ENCODE measurements at regions not wholly inside any gene's neighbourhood (a gene's known extent, or its start where the extent isn't known, plus 50 kb on each side); places are given as distances from the start of the nearest gene placed in this dataset.
"Not testable (repeated sequence)": the region's sequence is repeated elsewhere in the genome, so short reads cannot be mapped to it uniquely, and the experiment has no call there.

DNA sequence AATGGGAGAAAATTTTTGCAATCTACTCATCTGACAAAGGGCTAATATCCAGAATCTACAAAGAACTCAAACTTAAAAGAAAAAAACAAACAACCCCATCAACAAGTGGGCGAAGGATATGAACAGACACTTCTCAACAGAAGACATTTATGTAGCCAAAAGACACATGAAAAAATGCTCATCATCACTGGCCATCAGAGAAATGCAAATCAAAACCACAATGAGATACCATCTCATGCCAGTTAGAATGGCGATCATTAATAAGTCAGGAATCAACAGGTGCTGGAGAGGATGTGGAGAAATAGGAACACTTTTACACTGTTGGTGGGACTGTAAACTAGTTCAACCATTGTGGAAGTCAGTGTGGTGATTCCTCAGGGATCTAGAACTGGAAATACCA lies 187.7 kb upstream of the ARHGEF26 start:
- DNase-seq: not testable (repeated sequence)

DNA sequence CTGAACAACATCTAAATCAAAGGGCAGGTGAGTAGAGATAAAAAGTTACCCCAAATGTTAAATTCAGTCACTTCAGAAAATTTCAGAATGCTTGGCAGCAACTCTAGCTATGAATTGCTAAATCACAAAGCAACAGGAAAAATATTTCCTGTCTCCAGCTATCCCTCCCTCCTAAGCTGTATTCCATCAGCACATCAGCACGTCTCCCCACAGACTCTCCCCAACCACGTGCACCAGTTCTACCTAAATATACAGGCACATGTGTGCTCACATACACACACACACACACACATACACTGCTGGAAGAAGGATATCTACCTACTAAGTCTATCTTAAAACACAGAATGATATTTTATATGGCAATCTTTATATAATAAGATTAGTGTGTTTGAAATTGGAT lies 177.1 kb upstream of the ARHGEF26 start:
- DNase-seq: no peak

- no peak for DNase-seq
Measured at GRCh38 chr3:153951276-153951675, 169.9 kb upstream of the ARHGEF26 start.

- no peak for DNase-seq
Measured at GRCh38 chr3:153952091-153952490, 169.1 kb upstream of the ARHGEF26 start.

DNA sequence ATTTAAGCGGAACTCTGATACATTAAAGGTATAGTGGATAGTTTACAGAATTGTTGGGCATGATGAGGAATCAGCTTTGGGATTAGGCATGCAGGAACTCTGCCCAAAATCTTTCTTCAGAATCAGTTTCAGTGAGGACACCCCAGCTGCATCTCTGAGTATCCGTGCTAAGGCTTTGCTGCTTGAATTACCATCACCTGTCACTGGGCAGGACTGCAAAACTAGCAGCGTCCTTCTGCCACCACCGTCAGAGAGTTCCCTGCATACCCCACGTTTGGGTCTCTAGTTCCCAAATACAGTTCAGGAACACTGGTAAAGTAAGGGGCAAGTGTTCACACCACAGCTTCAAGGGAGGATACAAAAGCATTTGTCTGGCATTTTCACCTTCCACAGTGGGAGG lies 164.6 kb upstream of the ARHGEF26 start:
- DNase-seq: no peak

- DNase-seq: no peak
Measured at GRCh38 chr3:153957421-153957820, 163.8 kb upstream of the ARHGEF26 start.

DNA sequence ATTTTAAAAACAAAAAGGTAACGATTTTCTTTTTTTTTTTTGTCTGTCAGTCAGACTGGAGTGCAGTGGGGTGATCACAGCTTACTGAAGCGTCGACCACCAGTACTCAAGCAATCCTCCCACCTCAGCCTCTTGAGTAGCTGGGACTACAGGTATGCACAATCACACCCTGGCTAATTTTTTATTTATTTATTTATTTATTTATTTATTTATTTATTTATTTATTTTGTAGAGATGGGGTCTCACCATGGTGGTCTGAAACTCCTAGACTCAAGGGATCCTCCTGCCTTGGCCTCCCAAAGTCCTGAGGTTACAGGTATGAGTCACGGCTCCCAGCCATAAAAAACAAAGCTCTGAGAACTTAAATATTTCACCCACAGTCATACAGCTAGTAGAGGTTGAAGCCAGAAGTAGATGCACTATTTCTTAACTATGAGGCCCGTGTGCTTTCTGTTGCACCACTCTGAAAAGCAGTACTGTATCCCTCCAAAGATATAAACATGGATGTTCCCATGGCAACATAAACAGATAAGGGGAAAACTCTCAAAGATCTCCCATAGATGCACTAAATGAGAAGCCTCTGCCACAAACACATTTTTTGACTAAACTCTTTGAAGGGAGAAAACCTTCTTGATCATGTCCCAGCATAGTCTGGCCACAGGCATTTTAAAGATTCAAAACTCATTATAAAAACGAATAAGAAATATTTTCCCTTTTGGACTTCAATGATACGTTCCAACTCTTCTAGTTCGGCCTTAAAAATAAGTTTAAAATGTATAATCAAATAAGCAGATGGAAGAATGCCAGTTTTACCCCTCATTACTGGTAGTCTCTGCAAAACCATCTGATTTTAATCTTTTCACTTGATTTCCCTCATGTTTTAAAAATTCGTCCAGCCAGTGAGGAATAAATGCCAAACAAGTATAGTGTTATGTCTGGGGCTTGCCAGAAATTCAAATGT lies 162.3 kb upstream of the ARHGEF26 start:
- no peak for DNase-seq

DNA sequence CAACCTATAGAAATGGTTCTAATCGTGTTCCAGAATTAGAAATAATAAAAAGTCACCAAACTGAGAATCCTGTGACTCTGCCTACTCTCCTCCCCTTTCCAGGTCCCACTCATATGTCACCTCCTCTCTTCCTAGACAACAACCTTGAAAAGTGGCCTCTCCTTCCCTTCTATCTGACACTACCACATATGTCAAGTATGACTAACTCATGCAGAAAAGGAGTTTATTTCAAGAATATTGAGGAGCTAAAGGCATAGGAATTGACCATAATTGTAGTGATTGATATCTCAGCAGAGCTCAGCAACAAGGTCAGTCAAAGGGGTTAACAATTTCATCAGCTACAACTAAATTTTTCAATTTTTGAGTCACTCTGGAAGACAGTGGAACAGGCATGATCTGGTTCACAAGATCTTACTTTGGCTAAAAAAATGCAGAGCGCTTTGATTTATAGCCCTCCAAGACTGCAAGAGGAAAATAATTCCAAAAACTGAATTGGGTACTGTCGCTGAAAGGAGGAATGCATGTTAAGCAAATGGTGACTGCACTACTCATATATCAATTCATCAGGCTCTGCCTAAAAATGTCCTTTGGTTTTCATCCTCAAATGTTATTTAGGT lies 160.6 kb upstream of the ARHGEF26 start:
- DNase-seq: no peak

- peak; percentile 49 to 92 for DNase-seq
Measured at GRCh38 chr3:153961494-153961893, 159.7 kb upstream of the ARHGEF26 start.

DNA sequence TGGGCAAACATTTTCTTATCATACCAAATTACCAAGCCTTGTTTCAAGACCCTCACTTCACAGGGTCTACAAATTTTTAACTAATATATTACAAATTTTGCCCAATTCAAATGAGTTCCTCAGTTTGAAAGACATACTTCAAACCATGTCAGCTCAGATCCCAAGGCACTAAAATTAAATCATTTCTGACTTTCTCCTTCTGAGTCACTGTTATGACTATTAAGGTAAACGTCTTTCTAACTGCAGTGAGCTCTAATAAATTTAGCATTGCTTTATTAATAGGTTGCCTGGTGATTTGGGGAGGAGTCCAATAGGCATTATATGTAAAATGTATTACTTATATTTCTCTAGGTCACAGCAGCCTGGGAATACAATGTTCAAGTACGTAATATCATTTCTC lies 158.2 kb upstream of the ARHGEF26 start:
- no peak for DNase-seq

DNA sequence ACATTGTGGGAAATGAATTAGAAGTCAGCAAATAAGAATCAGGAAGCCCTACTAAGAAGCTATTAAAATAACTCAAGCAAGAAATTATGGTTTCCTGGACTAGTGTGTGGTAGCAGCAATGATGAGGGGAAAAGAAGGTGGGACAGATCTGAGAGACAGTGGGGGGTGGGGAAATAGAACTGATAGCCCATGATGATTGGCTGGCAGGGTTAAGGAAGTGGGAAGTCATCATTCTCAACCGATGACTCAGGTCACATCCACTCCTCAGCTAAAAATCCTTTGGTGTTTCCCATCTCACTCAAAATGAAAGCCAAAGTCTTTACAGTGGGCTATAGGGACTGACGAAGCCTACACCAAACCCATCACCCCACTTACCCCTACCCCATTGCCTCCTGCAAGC lies 153.9 kb upstream of the ARHGEF26 start:
- no peak for DNase-seq

DNA sequence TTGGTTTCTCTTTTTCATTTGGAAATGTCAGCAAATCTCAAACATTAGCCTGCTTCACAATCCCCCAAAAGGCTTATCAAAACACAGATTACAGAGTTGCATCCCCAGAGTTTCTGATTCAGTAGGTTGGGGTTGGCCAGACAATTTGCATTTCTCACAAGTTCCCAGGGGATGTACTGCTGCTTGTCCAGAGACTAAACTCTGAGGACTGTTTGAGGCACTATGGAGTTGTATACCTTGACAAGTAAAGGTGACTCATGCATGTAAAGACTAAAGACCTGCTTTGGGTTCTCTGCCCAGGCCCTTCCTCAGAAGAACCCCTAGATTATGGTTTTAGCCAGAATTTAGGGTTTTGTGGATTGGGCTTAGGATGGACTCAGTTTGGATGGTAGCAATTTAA lies 151.1 kb upstream of the ARHGEF26 start:
- DNase-seq: no peak

DNA sequence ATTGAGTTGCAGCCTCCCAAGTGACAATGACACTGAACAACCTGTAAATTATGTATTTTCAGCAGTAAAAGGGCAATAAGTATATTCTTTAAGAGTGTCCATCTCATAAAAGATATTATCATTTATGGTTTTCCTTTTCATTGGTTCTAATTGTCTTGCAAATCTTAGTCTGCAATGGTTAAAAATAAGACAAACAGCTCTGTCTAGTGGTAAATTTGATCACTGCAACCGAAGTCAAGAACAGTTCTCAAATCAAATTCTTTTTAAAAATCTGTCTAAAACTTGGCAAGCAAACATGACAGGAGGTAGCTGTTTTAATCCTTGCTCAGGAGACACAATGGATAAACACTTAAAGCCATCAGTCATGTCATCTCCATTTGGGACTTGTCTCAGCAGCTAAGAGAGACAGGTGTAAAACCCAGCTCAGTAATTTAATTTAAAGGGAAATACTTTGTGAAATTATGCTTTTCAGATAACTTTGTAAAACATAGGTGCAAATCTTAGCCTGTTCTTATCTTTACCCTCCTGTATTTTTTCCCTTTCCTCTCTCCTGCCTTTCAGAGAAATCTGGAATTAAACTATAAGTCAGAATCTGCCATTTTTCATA lies 150.3 kb upstream of the ARHGEF26 start:
- DNase-seq: peak in 1 of 2 experiments; percentile 52

GRCh38 chr3:153972862-153973261 lies 148.3 kb upstream of the ARHGEF26 start:
- no peak for DNase-seq

DNA sequence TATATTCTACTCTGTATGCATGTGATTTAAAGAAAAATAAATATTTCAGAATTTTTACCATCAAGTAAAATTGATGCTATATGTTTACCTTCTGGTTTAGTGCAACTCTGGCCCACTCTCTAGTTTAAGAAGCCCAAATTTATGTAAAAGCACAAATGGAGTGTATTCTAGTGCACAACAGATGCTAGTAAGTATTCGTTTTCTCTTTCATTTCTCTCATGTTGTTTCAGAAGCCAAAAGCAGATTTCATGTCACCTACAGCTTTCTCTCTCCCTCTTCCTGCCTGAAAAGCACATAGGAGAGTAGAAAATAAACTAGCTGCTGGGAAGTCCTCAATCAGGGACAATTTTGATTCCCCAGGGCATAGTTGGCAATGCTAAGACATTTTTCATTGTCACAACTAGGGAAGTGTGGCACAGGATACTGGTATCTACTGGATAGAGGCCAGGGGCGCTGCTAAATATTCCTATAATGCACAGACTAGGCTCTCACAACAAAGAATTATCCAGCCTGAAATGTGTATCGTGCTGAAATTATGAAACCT lies 147.4 kb upstream of the ARHGEF26 start:
- peak in 1 of 2 experiments; percentile 32 for DNase-seq

- DNase-seq: no peak
Measured at GRCh38 chr3:153974614-153975013, 146.6 kb upstream of the ARHGEF26 start.

GRCh38 chr3:153976891-153977554 lies 144.2 kb upstream of the ARHGEF26 start:
- peak in 1 of 2 experiments; percentile 30 for DNase-seq

GRCh38 chr3:153978006-153978405 lies 143.2 kb upstream of the ARHGEF26 start:
- no peak for DNase-seq

- DNase-seq: no peak
Measured at GRCh38 chr3:153979418-153980251, 141.6 kb upstream of the ARHGEF26 start.

DNA sequence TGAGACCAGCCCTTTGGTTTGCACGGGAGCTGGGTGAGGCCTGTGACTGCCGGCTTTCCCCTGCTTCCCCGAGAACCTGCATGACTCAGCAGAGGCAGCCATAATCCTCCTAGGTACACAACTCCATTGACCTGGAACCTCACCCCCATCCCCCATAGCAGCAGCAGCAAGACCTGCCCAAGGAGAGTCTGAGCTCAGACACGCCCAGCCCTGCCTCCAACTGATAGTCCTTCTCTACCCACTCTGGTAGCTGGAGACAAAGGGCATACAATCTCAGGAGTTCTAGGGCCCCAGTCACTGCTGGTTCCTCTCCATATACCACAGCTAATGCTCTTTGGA lies 141.0 kb upstream of the ARHGEF26 start:
- DNase-seq: no peak

GRCh38 chr3:153997364-153997763 lies 123.8 kb upstream of the ARHGEF26 start:
- DNase-seq: peak; percentile 31 to 32

DNA sequence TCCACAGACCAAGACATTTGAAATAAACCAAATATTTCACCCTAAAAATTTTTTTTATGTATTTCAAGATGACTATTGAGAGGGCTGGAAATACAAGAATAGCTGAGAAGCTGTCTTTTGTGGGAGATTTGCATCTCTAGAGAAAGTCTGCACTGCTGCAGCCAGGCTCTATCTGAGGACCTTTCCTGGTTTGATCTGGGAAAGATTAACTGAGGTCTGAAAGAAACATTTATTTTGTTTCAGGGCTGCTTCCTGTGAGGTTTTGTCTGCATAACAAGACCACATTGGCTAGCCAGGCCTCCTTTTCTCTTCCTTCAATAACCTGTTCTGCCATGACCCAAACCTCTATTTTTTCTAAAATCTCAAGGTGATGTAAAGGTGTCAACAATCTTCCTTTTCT lies 117.5 kb upstream of the ARHGEF26 start:
- DNase-seq: no peak

Measured in NCI-H2081 (cell line).